COLO668 (cell line): ENCODE measurements at regions not wholly inside any gene's neighbourhood (a gene's known extent, or its start where the extent isn't known, plus 50 kb on each side); places are given as distances from the start of the nearest gene placed in this dataset.
"Not testable (repeated sequence)": the region's sequence is repeated elsewhere in the genome, so short reads cannot be mapped to it uniquely, and the experiment has no call there.

Experiments used
- DNase-seq: peaks from one replicate; lab custom pipeline; 2025; ENCODE audit not compliant: unreplicated experiment; lab: John Stamatoyannopoulos, UW

DNA sequence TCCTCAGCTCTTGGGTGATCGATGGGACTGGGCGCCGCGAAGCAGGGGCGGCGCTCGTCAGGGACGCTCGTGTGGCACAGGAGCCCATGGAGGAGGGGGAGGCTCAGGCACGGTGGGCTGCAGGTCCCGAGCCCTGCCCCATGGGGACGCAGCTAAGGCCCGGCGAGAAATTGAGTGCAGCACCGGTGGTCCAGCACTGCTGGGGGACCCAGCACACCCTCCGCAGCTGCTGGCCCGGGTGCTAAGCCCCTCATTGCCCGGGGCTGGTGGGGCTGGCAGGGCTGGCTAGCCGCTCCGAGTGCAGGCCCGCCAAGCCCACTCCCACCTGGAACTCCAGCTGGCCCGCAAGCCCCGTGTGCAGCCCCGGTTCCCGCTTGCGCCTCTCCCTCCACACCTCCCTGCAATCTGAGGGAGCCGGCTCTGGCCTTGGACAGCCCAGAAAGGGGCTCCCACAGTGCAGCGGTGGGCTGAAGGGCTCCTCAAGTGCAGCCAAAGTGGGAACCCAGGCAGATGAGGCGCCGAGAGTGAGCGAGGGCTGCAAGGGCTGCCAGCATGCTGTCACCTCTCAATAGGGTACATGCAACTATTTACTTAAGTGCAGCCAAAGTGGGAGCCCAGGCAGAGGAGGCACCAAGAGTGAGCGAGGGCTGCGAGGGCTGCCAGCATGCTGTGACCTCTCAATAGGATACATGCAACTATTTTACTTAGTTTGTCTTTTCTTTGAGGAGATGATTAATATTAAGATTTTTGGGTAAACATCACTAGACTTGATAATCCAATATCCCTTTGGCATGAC lies 619.8 kb upstream of the IGFBP7 start:
- DNase-seq, result not testable (repeated sequence)

DNA sequence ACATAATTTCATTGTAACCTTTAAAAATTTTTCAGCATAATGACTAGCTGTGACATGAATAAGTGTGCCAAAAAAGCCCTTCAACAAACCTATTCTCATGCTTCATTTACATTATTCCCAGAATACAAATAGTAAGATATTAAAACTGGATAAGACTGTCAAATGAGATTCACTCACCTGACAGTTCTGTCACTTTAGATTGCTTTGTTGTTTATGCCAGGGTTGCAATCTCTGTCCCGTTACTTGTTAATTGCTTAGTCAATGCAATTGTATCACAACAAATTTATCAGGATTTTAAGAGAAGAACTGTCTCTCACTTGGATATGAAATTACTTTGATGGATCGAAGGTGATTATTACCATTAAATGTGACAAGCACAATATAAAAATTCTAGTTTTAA lies 616.0 kb upstream of the IGFBP7 start:
- DNase-seq, result no peak

GRCh38 chr4:57719456-57719855 lies 609.3 kb upstream of the IGFBP7 start:
- DNase-seq, result no peak

DNA sequence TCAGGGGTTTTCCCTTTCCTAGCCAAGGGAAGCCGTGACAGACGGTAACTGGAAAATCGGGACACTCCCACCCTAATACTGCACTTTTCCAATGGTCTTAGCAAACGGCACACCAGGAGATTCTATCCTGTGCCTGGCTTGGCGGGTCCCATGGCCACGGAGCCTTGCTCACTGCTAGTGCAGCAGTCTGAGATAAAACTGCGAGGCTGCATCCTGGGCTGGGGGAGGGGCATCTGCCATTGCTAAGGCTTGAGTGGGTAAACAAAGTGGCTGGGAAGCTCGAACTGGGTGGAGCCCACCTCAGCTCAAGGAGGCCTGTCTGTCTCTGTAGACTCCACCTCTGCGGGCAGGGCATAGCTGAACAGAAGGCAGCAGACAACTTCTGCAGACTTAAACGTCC lies 604.1 kb upstream of the IGFBP7 start:
- DNase-seq, result not testable (repeated sequence)

- no peak for DNase-seq
Observed at GRCh38 chr4:57710053-57710452, 599.9 kb upstream of the IGFBP7 start.

DNA sequence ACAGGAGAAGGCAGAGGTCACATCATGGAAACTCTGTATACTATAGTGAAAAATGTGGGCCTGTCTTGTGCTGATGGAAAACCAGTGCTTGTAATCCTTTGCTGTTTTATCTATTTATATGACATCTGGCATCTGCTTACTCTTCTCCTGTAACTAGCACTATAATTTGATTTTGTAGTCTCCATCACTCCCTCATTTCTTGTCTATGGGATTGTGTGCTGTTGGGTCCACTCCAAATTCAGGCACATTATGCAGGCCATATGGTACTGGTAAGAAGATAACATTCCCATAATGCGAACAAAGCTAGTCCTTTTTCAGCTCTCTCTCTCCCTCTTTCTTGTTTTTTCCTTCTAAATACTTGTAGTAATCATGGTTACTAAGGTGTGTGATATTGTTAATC lies 581.2 kb upstream of the IGFBP7 start:
- no peak for DNase-seq

DNA sequence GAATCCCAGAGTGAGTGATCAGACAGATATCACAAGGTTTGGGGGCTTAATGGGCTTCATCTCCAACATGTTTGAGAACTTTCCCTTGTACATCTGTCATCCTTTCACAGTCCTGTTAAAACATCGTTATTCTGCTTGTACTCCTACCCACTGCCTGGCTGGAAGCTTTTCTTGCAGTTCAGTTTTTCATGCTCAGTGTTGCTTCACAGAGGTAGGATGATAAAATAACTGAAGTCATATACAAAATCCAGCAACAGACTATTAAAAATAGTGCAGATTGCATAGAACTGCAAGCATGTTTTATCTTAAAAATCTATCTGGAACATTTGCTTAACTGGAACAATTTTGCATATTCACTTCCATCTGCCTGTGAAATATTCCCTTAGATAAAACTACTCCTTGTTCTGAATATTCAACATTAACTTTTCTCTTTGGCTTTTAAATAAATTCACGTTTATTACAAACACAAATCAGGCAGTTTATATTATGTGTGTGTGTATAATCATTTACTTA lies 579.6 kb upstream of the IGFBP7 start:
- DNase-seq, result no peak

DNA sequence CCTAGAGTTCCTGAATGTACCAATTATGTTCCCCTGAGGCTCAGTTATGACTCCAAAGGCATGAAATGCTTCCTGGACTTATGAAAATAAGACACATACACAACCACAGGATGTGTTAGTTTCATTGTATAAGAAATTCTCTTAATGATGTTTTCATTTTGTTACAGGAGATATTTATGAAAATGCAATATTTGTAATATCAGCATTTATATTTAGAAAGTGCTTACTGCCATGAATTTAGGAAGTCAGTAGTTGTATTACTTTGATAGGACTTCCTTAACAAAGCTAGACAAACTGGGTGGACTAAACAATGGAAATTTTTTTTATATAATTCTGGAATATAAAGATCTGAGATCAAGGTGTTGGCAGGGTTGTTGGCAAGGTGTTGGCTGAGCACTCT lies 572.1 kb upstream of the IGFBP7 start:
- DNase-seq, result no peak

GRCh38 chr4:57679969-57680368 lies 569.8 kb upstream of the IGFBP7 start:
- DNase-seq, result no peak

GRCh38 chr4:57676394-57676793 lies 566.2 kb upstream of the IGFBP7 start:
- no peak for DNase-seq

GRCh38 chr4:57672846-57673433 lies 562.8 kb upstream of the IGFBP7 start:
- no peak for DNase-seq

- no peak for DNase-seq
Observed at GRCh38 chr4:57668621-57669020, 558.4 kb upstream of the IGFBP7 start.

DNA sequence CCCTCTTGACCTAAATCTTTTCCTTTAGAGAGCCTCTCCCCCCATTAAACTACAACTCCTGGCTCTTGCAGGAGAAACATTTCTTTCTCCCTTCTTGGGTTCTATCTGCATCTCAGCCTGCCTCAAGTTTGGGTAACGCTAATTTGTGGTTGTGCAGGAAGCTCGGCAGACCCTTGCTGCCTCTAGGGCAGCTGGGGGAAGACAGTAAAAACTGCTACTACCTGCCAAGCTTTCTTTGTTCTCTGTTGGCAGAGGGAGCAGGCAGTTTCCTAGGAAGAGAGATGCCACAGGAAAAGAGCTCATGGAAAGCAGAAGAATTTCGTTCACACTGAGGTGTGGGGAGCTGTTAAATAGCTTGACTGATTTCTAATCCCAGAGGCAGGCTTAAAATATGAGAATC lies 555.6 kb upstream of the IGFBP7 start:
- no peak for DNase-seq

DNA sequence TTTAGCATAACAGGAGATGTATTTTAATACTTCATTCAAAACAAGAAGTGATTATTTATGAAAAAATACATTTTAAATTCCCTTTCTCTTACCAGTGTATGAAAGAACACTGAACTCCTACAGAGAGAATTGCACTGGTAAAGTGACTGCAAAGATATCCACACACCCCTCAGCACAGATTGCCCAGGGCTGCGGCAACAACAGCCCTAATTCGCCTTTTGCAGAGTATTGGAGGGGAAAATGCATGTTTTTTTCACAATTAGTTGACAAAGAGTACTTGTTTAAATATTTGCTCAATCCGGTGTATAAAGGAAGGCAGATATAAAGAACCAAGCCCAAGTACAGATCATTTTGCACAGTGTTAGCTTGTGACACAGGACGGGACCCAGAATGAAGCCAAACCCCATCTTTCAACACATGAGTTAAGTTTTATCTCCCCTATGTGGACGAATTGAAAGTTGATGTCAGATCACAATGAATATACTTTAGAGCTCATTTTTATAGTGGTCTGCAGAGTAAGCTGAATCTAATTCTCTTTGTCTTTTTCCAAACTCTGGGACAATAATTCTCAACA lies 551.4 kb upstream of the IGFBP7 start:
- no peak for DNase-seq

GRCh38 chr4:57658673-57659072 lies 548.5 kb upstream of the IGFBP7 start:
- DNase-seq, result no peak

- no peak for DNase-seq
Observed at GRCh38 chr4:57658188-57658587, 548.0 kb upstream of the IGFBP7 start.

GRCh38 chr4:57655342-57655741 lies 545.2 kb upstream of the IGFBP7 start:
- no peak for DNase-seq

DNA sequence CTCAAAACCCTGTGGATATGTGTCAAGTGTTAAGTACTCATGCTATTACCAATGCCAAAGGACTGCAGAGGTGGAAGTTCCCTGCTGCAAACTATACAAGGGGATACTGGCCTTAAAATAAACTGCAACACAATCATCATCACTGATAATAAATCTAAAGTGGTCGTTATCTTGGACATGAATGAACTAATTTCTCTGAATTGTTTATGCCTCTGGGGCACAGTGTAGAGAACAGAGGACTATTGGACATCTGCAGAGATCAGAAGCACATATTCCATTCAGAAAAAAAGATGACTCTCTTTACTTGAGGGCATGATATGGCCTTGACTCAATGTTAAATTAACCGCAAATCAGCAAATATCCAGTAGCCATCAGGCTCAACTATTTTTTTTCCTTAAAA lies 542.6 kb upstream of the IGFBP7 start:
- no peak for DNase-seq

DNA sequence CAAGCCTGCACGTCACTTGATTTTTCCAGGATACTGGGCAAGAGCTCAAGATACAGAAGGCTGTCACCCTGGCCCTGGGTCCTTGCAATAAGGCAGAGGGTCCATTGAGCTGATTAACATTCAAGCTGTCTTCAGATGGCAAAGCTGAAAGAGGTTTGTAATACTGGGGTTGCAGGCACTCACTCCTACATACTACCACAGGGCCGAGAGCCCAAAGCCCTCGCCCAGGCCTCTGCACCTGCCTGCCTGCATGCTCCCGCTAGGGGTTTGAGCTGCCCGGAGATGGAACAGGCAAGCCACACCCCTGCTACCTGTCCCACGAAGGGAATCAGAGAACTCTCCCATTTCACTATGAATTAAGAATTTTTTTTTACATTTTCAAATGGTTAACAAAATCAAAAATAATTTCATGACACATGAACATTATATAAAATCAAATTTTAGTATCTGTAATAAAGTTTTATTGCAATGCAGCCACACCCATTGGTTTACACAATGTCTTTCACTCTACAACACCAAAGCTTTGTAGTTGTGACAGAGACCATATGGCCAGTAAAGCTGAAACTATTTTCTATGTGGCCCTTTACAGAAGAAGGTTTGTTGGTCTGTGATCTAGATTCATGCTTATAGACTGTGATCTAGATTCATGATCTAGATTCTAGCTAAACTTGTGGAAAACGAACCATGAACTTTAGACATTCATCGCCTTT lies 530.4 kb upstream of the IGFBP7 start:
- no peak for DNase-seq

DNA sequence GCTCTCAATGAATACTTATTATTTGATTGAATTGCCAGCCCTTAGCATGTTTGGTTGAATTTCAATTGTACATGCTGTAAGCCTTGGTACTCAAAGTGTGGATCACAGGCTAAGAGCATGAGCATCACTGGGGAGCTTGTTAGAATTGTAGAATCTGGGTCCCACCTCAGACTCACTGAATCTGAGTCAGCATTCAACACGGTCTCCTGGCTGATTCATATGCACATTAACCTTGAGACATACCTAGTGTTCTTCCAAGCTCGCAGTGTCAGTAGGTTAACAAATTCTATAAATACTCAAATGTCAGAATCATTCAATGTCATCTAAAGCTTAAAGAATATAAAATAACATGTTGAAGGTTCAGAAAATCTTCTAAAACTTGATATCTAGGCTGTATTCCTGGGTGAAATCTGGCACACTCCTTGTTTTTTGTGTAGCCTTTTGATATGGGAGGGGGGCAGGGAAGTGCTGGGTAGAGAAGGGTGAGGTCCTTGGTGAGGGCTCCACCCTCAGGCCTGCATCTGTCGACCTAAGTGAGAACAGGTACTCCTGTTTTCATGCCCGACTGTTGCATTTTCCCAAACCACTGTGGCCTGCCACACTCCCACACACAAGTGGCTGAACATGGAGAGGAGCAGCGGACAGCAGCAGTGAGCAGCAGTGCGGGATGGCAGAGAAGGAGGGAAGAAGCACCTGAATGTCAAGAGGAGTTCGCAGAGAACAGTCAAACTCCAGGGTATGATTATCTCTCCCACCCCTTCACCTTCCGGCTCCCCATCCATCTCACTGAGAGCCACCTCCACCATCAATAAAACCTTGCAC lies 529.6 kb upstream of the IGFBP7 start:
- DNase-seq, result no peak

- DNase-seq, result no peak
Observed at GRCh38 chr4:57635910-57636309, 525.7 kb upstream of the IGFBP7 start.
